ENCODE measurements at regions not wholly inside any gene's neighbourhood (a gene's known extent, or its start where the extent isn't known, plus 50 kb on each side); places are given as distances from the start of the nearest gene placed in this dataset.

- no peak for DNase-seq (ENCODE audit: low spot score)
Measured at GRCh38 chr22:47678048-47678447, 915.6 kb downstream of the TBC1D22A start.

- DNase-seq (ENCODE audit: low spot score) = no peak
Measured at GRCh38 chr22:47676685-47677084, 914.2 kb downstream of the TBC1D22A start.

- no peak for DNase-seq (ENCODE audit: low spot score)
Measured at GRCh38 chr22:47674600-47674999, 912.1 kb downstream of the TBC1D22A start.

GRCh38 chr22:47673557-47673956, 911.1 kb downstream of the TBC1D22A start:
- no peak for DNase-seq (ENCODE audit: low spot score)

GRCh38 chr22:47672526-47672925, 910.1 kb downstream of the TBC1D22A start:
- DNase-seq (ENCODE audit: low spot score) = no peak

- DNase-seq (ENCODE audit: low spot score) = no peak
Measured at GRCh38 chr22:47665151-47665550, 902.7 kb downstream of the TBC1D22A start.

GRCh38 chr22:47663615-47664605, 901.5 kb downstream of the TBC1D22A start:
- DNase-seq (ENCODE audit: low spot score) = no peak

GRCh38 chr22:47659467-47660223, 897.2 kb downstream of the TBC1D22A start:
- no peak for DNase-seq (ENCODE audit: low spot score)

- DNase-seq (ENCODE audit: low spot score) = no peak
Measured at GRCh38 chr22:47658182-47658581, 895.7 kb downstream of the TBC1D22A start.

GRCh38 chr22:47657224-47657623, 894.8 kb downstream of the TBC1D22A start:
- DNase-seq (ENCODE audit: low spot score) = no peak

GRCh38 chr22:47656806-47657205, 894.4 kb downstream of the TBC1D22A start:
- no peak for DNase-seq (ENCODE audit: low spot score)

- DNase-seq (ENCODE audit: low spot score) = no peak
Measured at GRCh38 chr22:47655930-47656329, 893.5 kb downstream of the TBC1D22A start.

- DNase-seq (ENCODE audit: low spot score) = no peak
Measured at GRCh38 chr22:47654922-47655491, 892.6 kb downstream of the TBC1D22A start.

- DNase-seq (ENCODE audit: low spot score) = no peak
Measured at GRCh38 chr22:47653921-47654320, 891.5 kb downstream of the TBC1D22A start.

GRCh38 chr22:47651216-47651987, 889.0 kb downstream of the TBC1D22A start:
- no peak for DNase-seq (ENCODE audit: low spot score)

GRCh38 chr22:47647720-47648119, 885.3 kb downstream of the TBC1D22A start:
- no peak for DNase-seq (ENCODE audit: low spot score)

- DNase-seq (ENCODE audit: low spot score) = no peak
Measured at GRCh38 chr22:47647181-47647580, 884.7 kb downstream of the TBC1D22A start.

- DNase-seq (ENCODE audit: low spot score) = no peak
Measured at GRCh38 chr22:47645923-47646322, 883.5 kb downstream of the TBC1D22A start.

- DNase-seq (ENCODE audit: low spot score) = no peak
Measured at GRCh38 chr22:47645450-47645914, 883.0 kb downstream of the TBC1D22A start.

- DNase-seq (ENCODE audit: low spot score) = no peak
Measured at GRCh38 chr22:47634347-47634746, 871.9 kb downstream of the TBC1D22A start.

GRCh38 chr22:47633111-47633510, 870.7 kb downstream of the TBC1D22A start:
- no peak for DNase-seq (ENCODE audit: low spot score)

GRCh38 chr22:47632701-47633100, 870.3 kb downstream of the TBC1D22A start:
- no peak for DNase-seq (ENCODE audit: low spot score)

All from putamen (tissue), 1 donor.